GM12892 (cell line): ENCODE measurements at regions not wholly inside any gene's neighbourhood (a gene's known extent, or its start where the extent isn't known, plus 50 kb on each side); places are given as distances from the start of the nearest gene placed in this dataset.

Source experiments
- POLR2A ChIP-seq: IDR thresholded peaks from 2 replicates; pipeline ENCODE4 v1.6.1; 2011; ENCODE audit warnings: low read depth, low read length, control low read depth
- POLR2AphosphoS5 ChIP-seq: IDR thresholded peaks from 2 replicates; pipeline ENCODE4 v1.6.1; 2011; ENCODE audit warnings: low read depth, low read length, control low read depth
- TAF1 ChIP-seq: IDR thresholded peaks from 2 replicates; pipeline ENCODE4 v1.6.1; 2011; ENCODE audit warnings: low read depth, mild to moderate bottlenecking, control low read depth, low read length, borderline replicate concordance

GRCh38 chr2:120863661-120864320 is 128.1 kb downstream of the GLI2 start:
- no peak for TF ChIP-seq POLR2A
- TF ChIP-seq TAF1: no peak
- no peak for TF ChIP-seq POLR2AphosphoS5
